Hematopoietic multipotent progenitor cell treated with erythropoietin and hydrocortisone succinate and interleukin-3 and kit ligand, for 4 days (in vitro differentiated cells): ENCODE measurements at regions not wholly inside any gene's neighbourhood (a gene's known extent, or its start where the extent isn't known, plus 50 kb on each side); places are given as distances from the start of the nearest gene placed in this dataset.

Experiments used
- DNase-seq: peaks from one replicate; pipeline ENCODE4 v3.0.0-alpha.2; 2015

DNA sequence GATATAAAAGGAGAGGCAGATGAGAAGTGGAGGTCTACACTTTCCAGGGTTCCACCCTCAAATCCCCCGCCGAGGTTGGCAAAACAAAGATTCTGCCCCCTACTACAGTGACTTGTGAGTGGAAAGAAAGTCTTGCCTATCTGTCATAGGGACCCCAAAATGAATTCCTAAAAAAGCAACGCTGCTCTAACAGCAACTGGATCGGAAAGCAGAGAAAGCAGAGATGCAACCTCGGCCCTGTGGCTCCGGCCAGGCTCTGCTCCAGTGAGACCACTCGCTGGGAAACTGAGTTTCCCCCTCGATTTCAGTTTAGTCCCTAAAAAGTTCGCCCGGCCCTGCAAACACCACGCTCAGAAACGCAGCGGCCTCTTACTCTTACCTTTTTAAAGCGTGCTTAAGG lies 297.9 kb upstream of the NFE2L3 start:
- DNase-seq: no peak

DNA sequence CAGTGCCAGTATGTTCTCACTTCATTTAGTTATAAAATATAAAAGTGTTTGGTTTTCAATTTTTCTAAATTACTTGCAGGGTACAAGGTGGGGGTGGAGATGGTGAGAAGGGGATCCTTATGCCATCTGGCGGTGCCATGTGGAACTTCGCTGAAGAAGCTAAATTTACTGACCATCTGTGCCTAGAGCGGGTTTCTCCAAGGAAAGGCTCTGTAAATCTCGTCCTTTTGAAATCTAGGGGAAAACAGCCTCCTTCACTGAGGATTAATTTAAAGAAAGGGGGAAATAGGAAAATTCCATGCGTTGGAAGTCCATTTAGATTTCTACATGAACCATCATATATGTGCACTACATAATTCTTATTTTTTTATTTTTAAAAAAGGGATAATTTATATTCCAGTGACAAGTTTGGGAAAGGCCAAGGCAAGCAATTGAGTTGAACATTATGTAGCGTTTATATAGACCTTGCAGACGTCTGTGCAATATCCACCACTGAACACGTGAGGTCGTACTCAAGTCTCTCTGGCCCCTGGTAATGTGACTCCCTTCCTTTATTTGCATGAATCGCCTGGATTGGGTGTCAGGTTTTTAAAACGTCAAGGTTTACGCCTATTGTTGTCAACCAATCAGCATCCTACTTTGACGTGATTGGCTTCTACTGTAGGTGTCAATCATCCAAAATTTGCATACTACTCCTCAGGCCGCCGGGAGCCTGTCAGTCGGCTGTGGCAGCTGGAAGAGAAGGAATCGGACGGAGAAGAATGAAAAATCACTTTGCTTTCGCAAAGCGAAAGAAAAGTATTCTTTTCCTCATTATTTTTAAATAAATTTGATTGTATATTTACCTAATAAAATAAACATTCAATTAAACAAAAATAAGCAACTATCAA lies 297.1 kb upstream of the NFE2L3 start:
- DNase-seq: peak; percentile 96

GRCh38 chr7:25855854-25856782 lies 295.9 kb upstream of the NFE2L3 start:
- peak; percentile 7 for DNase-seq

DNA sequence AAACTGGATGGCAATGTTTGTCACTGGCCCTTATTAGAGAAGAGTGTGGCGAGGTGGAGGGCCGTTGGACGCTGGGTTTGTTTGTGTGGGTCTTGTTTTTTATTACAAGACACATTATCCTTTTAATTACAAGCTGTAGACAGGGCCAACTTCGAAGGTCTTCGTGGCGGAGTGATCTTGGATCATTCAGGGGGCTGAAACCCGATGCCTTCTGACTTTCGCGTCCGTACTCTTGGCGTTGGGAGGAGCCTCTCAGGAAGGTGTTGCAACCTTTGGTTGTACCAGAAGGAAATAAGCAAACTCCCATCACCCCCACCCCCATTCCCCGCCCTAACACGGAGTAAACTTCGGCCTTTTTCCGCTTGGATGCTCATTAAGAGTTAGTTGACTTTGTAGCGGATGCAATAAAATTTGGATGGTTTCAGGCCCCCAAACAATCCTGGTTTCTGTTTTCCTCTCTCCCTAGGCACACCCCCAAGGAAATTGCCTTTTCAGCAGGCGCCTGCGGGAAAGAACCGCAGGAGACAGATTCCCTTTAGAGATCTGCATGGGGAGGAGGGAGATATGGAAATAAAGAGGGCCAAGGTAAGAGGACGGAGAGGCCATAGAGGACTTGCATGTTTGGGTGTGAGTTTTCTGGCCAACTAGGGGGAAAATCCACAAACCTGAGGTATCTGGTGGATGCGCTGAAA lies 294.5 kb upstream of the NFE2L3 start:
- DNase-seq: no peak

DNA sequence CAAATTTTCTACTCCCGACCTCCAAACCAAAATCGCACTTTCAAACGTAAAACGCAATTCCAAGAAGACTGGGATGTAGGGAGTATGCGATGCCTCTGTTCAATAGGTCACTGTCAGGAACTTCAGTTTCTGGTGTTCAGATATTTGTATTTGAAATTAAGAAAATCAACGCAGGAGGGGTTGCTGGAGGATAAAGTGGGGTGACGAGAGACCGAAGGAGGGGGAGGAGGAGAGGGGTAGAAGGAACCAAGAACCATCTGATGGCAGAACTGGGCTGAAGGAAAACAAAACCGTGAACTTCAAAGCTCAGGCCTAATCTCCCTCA lies 293.8 kb upstream of the NFE2L3 start:
- DNase-seq: no peak

DNA sequence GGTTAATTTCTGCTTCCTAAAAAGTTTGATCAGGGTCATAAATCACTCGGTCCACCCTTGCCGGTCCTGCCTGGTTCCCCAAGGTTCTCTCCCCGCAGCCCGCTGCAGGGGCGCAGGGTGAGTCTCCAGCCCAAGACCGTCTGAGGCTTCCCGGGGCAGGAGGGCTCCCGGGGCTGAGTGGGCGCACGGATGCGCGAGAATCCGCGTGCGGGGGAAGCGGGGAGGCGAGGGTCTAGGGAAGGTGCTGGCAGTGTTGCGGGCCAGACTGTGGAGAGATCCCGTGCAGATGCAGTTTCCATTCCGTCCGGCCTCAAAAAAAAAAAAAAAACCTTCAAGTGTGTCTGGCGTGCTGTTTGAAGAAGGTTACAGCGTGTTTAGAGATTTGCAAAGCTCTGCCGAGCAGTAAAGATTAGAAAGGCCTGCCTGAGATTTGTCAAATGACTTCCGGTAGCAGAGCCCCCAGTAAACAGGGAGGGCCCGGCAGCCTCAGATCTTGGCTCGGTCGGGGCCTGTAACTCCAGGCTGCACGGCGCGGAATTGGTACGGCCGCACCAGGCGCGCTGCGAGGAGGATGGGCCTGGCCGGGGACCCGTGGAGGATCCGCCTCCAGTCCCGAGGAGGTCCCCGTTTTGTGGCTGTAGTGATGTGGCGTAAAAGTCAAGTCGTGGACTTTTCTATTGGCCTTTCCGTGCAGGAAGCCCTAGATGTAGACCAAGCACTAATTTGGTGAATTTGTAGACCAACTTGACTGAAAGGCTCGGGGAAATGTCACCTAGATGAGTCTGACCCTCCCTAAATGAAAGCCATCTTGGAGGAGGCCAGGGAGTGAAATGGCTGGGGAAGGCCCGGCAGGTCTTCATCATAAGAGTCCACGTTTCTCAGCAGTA lies 293.2 kb upstream of the NFE2L3 start:
- DNase-seq: peak; percentile 6

- peak; percentile 7 for DNase-seq
Observed at GRCh38 chr7:25859412-25860274, 292.4 kb upstream of the NFE2L3 start.

- peak; percentile 22 for DNase-seq
Observed at GRCh38 chr7:25860275-25861163, 291.5 kb upstream of the NFE2L3 start.

DNA sequence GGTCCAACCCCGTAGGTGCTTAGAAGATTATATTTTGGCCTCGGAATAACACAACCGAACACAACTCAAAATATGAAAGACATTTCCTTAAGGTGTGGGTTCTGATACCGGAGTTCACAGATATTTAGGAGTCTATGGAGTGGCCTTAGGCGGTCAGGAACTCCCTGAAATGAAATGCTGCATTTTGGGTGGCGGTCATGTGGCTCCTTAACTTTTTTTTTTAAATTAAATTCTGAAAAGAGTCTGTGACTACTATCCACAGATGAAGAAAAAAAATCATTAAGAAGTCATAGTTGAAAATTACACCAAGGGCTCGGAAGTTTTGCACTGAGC lies 290.9 kb upstream of the NFE2L3 start:
- DNase-seq: no peak

DNA sequence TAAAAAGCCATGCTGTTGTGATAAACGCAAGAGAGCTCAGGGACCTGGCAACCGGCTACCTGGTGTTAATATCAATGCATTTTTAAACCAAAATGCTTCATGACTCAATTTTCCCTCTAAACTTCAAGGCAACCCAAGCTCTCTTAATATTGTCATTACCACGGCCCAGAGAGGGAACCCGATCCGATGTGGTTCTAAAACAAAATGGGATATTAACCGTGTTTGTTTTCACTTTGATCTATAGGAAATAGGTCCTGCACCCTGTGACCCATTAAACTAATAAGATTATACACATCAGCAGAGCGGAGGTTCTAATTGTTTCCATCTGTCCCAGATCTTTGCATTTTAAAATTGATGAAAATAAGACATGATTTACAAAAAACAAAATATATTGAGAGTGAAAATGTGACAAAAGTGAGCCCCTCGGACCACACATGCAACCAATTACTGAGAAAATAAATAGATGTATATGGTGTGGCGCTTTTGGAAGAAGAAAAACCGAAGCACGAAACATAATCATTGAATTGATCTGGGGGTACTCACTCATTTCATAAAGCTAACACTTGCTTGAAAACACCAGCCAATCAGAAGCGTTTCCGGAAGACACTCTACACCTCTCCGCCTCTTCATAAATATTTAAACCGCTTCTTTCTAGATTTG lies 290.3 kb upstream of the NFE2L3 start:
- no peak for DNase-seq

DNA sequence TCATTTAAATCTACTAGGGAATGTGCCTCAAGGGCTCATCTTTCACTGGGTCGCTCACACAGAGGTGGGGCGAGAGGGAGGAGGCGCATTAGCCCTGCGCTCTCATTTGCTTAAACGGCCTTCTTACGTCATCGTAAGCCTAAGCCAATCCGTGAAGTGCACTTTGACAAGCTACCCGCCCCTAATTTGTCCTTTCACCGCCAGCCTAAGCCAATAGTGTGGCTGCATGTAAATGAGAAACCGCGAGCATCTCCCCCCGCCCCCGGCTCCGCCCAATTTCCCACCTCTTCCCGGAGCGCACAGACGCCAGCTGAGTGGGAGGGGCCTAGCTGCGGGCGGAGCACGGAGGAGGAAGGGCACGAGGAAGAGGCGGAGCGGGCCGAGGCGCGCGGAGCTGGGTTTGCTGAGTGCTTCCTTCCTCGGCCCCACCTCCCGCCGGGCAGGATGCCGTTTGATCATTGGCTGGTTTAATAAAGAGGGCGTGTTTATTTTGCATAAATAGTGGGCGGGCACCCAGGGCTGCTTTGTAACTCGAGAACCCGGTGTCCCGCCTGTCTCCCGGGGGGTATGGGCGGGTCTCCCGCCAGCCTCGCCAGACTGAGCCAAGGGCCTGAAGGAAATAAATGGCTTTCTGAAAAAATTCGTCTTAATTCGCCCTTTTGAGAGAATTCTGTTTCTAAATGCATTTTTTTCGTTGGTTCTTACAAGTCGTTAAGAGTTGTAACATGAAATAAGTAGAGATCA lies 289.6 kb upstream of the NFE2L3 start:
- peak; percentile 100 for DNase-seq

DNA sequence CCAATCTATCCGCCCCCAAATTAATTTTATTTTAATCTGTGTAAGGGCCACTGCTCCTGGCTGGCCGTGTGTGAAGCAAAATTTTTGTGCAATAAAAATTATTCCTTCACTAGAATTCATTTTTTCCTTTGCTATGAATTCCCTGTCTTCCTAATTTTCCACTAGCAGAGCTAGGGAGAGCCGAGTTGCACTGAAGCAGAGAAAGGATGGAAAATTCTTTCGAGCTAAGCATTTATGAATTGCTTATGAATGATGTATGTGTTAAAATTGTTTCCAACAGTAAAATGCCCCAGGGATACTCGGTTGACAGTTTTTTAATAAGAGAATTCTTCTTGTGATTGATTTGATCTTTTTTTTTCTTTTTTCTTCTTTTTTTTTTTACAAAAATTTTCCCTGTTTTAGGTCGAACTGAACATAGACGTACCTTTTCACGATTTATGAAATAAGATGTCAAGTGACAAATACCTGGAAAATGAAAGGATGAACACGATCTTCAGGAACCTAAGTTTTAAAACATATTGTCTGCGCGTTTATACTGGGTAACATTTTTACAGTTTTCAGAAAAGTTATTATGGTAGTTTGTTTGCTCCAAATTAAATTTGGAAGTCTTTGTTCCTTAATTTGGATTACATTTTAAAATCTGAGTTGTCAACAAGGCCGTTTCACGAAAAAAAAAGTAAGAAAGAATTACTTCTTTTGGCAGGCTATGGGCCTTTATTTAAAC lies 288.8 kb upstream of the NFE2L3 start:
- DNase-seq: peak; percentile 21

- DNase-seq: no peak
Observed at GRCh38 chr7:25863729-25864110, 288.3 kb upstream of the NFE2L3 start.

- DNase-seq: no peak
Observed at GRCh38 chr7:25864511-25864910, 287.5 kb upstream of the NFE2L3 start.

DNA sequence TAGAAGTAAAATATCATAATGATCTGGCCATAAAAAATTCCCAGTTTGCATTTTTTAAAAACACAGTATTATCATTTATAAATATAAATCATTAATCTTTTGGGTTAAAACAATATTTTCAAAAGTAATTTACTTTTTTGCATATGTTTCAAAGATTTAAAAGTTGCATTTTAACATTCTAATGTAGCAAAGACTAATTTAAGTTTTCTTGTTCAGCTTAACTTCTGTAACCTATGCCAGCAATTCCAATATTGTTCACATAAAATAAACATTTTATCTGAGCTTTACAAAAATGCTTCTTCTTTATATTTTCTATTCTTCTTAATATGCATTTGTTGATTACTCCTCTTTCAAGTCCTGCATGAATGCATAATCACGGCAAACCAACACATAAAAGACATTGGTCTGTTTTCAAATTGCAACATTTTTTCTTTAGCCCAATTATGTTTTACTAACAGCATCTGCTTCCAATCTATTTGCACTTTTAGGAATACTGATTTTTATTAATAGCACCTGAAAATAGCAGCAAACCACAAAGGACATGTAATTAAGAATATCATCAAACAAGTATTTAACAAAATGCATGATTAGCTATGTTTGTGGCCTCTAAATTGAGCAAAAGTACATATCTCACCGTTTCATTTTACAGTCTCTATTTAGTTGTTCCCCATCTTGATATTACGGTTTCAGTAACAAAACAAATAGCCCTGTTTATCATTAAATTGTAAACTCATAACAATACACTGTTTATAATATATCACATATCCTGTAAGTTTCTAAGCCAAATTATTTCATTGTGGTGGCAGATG lies 286.9 kb upstream of the NFE2L3 start:
- DNase-seq: no peak

DNA sequence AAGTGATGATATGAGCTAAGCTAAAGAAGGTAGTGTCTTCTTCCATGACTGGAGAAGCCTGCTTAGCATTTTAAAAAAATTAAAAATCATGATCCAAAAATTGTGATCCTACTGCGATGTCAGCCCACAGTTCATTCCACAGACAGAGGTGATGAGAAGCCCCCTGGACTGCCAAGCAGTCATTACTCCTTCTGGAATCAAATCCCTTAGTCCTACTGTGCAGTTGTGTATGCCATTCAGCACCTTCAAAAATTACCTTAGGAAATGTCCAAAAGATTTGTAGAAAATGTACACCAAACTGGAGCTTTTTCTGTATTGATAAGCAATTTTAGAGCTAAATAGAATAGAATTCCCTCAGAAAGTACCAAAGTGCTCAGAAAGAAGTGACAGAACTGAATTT lies 283.5 kb upstream of the NFE2L3 start:
- DNase-seq: no peak

- no peak for DNase-seq
Observed at GRCh38 chr7:25870574-25870973, 281.4 kb upstream of the NFE2L3 start.

DNA sequence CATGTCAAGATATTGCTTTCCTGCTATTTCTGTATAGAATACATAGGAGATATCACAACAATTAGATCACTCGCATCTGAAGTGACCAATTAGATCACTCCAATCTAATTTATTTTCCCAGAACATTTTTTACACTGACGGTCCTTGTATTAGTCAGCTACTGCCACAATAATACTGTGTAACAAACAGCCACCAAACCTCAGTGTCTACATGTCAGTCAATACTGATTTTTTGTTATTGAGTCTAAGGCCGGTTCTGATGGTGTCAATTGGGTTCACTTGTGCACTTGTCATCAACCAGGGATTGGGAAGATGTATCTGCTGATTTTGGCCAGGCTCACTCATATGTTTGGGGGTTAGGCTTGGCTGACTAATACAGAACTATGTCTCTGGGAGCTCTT lies 275.9 kb upstream of the NFE2L3 start:
- DNase-seq: no peak
